Breast epithelium (tissue), 3 donors: ENCODE measurements at regions not wholly inside any gene's neighbourhood (a gene's known extent, or its start where the extent isn't known, plus 50 kb on each side); places are given as distances from the start of the nearest gene placed in this dataset.

Source experiments
- CTCF ChIP-seq, 3 donors: fragments of 450-650 bp; IDR thresholded peaks; one replicate each; pipeline ENCODE4 v1.5.1; 2016 to 2017; ENCODE audit warnings: antibody characterized with exemption in 3 of 3, mild to moderate bottlenecking in 3 of 3, moderate library complexity in 3 of 3
- POLR2A ChIP-seq: fragments of 450-650 bp; IDR thresholded peaks from one replicate; pipeline ENCODE4 v1.6.1; 2016; ENCODE audit warnings: antibody characterized with exemption, mild to moderate bottlenecking, moderate library complexity

- TF ChIP-seq POLR2A (no peak), CTCF (IDR thresholded peaks at IDR 0.05) (no peak)
These were observed 376.9 kb upstream of the SPRY2 start for GRCh38 chr13:80717776-80718175.
